ENCODE measurements at regions not wholly inside any gene's neighbourhood (a gene's known extent, or its start where the extent isn't known, plus 50 kb on each side); places are given as distances from the start of the nearest gene placed in this dataset.

GRCh38 chr7:153327683-153328082 lies 568.1 kb downstream of the ACTR3B start:
- TF ChIP-seq POLR2A (IDR thresholded peaks at IDR 0.05; ENCODE audit: low read depth, low read length) (no peak), POLR2AphosphoS5 (IDR thresholded peaks at IDR 0.05; ENCODE audit: low read depth, low read length) (no peak)
